Esophagus squamous epithelium (tissue), 5 donors: ENCODE measurements at regions not wholly inside any gene's neighbourhood (a gene's known extent, or its start where the extent isn't known, plus 50 kb on each side); places are given as distances from the start of the nearest gene placed in this dataset.
A peak's percentile ranks its signal among the peaks of the same experiment; 100 is the strongest.

Experiments used
- DNase-seq: peaks from one replicate; lab custom pipeline; 2025; lab: John Stamatoyannopoulos, UW
- H3K27ac ChIP-seq, 4 donors: fragments of 200-600 bp; sonication (generic); one replicate each; pipeline ENCODE4 v1.5.1; 2016 to 2019; ENCODE audit warnings: mild to moderate bottlenecking in 1 of 4
- H3K27me3 ChIP-seq, 4 donors: fragments of 200-600 bp; sonication (generic); 1 replicate in 3 of 4; 2 replicates in 1 of 4; pipeline versions ENCODE4 v1.5.1 to v1.6.0; 2017 to 2021; ENCODE audit warnings: antibody characterized with exemption in 1 of 4
- H3K36me3 ChIP-seq, 3 donors: fragments of 200-600 bp; sonication (generic); one replicate each; pipeline ENCODE4 v1.5.1; 2016 to 2019
- H3K4me1 ChIP-seq, 3 donors: fragments of 200-600 bp; sonication (generic); one replicate each; pipeline ENCODE4 v1.5.1; 2017 to 2019
- H3K4me3 ChIP-seq, 4 donors: fragments of 200-600 bp; sonication (generic); 1 replicate in 3 of 4; 2 replicates in 1 of 4; pipeline ENCODE4 v1.5.1; 2016 to 2019; ENCODE audit warnings: mild to moderate bottlenecking in 2 of 4, moderate library complexity in 1 of 4
- H3K9me3 ChIP-seq, 3 donors: fragments of 200-600 bp; sonication (generic); one replicate each; pipeline ENCODE4 v1.5.1; 2016 to 2019
- POLR2A ChIP-seq, 4 donors: fragments of 450-650 bp; IDR thresholded peaks; one replicate each; pipeline ENCODE4 v1.6.1; 2017; ENCODE audit warnings: antibody characterized with exemption in 4 of 4, mild to moderate bottlenecking in 4 of 4, moderate library complexity in 3 of 4
- WGBS, 2 donors: methylation state at CpG; one replicate each; pipeline ENCODE4 v1.1.5; 2018; 5-methylcytosine and 5-hydroxymethylcytosine counted together
- intact Hi-C: fragments of 100-400 bp; cut with DNase I; formaldehyde crosslinking; loops from one replicate; pipeline ENCODE4 v1.15.0; 2022
- TF ChIP-seq, protein P1 (sequence below), 6 experiments: fragments of 450-650 bp in 4 of 6; fragments of 200-600 bp in 2 of 6; sonication (generic) in 2 of 6; IDR thresholded peaks; one replicate each; pipeline ENCODE4 v1.5.1; 2016 to 2019; ENCODE audit warnings: antibody characterized with exemption in 6 of 6, mild to moderate bottlenecking in 4 of 6, moderate library complexity in 4 of 6
- donor health status: DM: yes; HTN: yes; CAD: no.

DNA sequence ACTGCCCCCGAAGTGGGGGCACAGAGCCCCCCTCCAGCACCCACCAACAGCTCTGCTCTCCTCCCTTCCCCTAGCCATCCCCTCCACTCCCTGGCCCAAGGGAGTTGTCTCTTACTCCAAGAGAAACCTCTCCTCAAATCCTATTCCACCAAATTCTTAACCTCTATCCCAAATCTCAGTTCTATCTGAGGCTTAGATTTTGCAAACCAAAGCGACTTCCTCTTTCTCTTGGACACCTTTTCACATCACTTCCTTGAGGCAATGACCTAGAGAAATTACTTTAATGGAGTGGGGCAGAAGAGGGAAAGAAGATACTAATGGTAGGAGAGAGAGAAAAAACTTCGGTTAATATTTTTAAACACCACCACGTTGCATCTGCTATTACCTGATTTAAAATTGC is 167.2 kb downstream of the SS18 start:
- H3K9me3 ChIP-seq = no peaks in the 10 kb centered on the region
- TF ChIP-seq, protein P1, sequence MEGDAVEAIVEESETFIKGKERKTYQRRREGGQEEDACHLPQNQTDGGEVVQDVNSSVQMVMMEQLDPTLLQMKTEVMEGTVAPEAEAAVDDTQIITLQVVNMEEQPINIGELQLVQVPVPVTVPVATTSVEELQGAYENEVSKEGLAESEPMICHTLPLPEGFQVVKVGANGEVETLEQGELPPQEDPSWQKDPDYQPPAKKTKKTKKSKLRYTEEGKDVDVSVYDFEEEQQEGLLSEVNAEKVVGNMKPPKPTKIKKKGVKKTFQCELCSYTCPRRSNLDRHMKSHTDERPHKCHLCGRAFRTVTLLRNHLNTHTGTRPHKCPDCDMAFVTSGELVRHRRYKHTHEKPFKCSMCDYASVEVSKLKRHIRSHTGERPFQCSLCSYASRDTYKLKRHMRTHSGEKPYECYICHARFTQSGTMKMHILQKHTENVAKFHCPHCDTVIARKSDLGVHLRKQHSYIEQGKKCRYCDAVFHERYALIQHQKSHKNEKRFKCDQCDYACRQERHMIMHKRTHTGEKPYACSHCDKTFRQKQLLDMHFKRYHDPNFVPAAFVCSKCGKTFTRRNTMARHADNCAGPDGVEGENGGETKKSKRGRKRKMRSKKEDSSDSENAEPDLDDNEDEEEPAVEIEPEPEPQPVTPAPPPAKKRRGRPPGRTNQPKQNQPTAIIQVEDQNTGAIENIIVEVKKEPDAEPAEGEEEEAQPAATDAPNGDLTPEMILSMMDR (IDR thresholded peaks at IDR 0.05) = no peak
- TF ChIP-seq POLR2A (IDR thresholded peaks at IDR 0.05) = no peak
- no peak overlapping the region for H3K27ac ChIP-seq
- no peak for DNase-seq
- H3K4me3 ChIP-seq = no peak overlapping the region
- no peaks in the 10 kb centered on the region for H3K4me1 ChIP-seq
- no peaks in the 10 kb centered on the region for H3K27me3 ChIP-seq
- 72 to 88% methylated on average over 3 to 4 of the region's 4 CpGs for WGBS, 2 donors
- intact Hi-C loops = no loop called here
- H3K36me3 ChIP-seq = no peaks in the 10 kb centered on the region

DNA sequence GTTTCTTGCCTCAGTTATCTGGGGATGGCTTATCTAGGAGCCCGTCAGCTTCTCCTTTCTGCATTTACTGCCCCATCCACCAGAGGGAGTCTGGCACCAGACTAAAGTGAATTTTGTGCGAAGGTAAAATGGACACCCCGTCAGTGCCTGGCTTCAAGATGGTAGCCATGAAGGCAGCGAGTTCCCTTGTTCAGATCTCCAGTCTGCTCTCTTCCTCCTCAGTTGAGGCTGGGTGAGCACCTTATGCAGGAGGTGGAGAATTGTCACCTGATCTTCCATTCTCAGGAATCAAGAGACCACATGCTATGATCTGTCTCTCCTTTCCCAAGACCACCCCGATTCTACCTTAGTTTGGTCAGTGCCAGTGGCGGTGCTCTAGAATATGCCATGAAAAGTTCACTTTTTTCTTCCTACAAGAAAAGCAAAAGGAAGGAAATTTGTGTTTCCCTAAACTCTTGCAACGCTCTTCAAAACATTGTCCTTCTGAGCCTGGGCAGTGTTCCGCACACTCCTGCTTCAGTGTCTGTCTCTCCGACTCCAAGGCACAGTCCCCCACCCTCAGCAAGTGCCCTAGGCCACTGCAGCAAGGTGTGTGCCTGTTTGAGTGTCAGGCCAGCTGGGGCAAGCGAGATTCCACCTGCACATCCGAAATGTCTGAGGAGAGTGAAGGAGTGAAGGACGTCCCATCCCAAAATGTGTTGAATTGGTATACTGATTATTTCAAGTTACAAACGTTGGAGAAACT is 168.6 kb downstream of the SS18 start:
- 89 to 94% methylated on average over 7 to 10 of the region's 13 CpGs for WGBS, 2 donors
- no peaks in the 10 kb centered on the region for H3K36me3 ChIP-seq
- H3K4me3 ChIP-seq = no peak overlapping the region
- DNase-seq = no peak
- H3K4me1 ChIP-seq = no peaks in the 10 kb centered on the region
- H3K9me3 ChIP-seq = no peaks in the 10 kb centered on the region
- H3K27ac ChIP-seq = no peak overlapping the region
- no peaks in the 10 kb centered on the region for H3K27me3 ChIP-seq
- intact Hi-C loops = no loop called here
- TF ChIP-seq, protein P1 (IDR thresholded peaks at IDR 0.05) = peak; percentile 13 to 59 (median 36)
- no peak for TF ChIP-seq POLR2A (IDR thresholded peaks at IDR 0.05)

DNA sequence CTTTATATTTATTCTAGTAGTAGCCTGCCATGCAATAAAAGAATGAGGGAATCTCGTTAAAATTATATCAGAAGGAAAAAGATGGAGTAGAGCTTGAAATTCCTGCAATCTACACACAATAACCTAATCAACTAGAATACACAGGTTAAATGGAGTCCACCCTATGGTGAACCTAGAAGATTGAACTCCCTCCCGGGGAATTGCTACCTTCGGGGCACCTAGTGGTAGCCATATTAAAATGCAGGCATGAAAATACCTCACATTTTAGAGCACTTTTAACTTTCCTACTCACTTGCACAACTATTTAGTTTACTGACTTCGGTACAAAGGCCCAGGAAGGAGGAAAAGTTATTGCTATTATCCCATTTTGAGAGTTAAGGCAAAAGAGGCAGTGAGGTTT is 174.5 kb downstream of the SS18 start:
- no peak for DNase-seq
- intact Hi-C loops = no loop called here
- no peaks in the 10 kb centered on the region for H3K4me1 ChIP-seq
- H3K4me3 ChIP-seq = no peak overlapping the region
- no peaks in the 10 kb centered on the region for H3K27me3 ChIP-seq
- no peaks in the 10 kb centered on the region for H3K9me3 ChIP-seq
- TF ChIP-seq, protein P1 (IDR thresholded peaks at IDR 0.05) = no peak
- no peak for TF ChIP-seq POLR2A (IDR thresholded peaks at IDR 0.05)
- H3K36me3 ChIP-seq = no peaks in the 10 kb centered on the region
- WGBS, 2 donors = 78% methylated on average over 4 of the region's 4 CpGs
- no peak overlapping the region for H3K27ac ChIP-seq

DNA sequence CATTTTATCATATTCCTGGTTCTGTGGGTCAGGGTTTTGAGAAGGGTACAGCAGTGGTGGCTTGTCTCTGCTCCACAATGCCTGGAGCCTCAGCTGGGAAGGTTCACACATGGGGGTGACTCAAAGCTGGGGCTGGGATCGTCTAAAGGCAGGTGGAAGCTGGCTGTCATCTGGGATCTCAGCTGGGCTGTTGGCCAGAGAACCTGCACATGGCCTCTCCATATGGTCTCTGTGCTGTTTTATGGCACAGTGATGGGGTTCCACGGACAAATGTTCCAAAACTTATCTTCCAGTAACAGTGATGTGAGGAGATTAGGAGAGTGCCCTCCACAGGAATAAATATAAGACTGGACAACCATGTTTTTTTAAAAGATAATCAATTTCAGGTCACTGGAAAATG is 191.4 kb downstream of the SS18 start:
- no peaks in the 10 kb centered on the region for H3K9me3 ChIP-seq
- no peaks in the 10 kb centered on the region for H3K27me3 ChIP-seq
- no peak for DNase-seq
- H3K4me1 ChIP-seq = no peaks in the 10 kb centered on the region
- no peak overlapping the region for H3K4me3 ChIP-seq
- intact Hi-C loops = no loop called here
- H3K27ac ChIP-seq = no peak overlapping the region
- H3K36me3 ChIP-seq = no peaks in the 10 kb centered on the region
- TF ChIP-seq, protein P1 (IDR thresholded peaks at IDR 0.05) = no peak
- TF ChIP-seq POLR2A (IDR thresholded peaks at IDR 0.05) = no peak
- WGBS, 2 donors = 37 to 48% methylated on average over 2 of the region's 2 CpGs

DNA sequence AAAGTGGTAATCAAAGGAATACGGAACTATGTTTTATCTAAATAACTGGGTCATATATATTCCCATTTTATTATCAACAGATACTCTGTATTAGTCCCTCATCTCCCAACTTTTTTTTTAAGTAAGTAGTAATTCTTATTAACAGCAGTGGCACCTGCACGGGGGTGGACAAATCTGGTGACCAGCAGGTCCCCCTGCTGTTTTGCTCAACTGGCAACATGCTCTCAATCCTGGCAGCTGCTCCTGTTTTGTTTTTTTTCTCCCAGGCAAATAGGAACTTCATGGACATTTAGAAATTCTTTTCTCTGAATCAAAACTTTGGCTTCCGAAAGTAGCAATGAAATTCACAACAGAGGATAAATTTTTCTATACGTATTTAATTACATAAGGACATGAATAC is 193.5 kb downstream of the SS18 start:
- H3K36me3 ChIP-seq = no peaks in the 10 kb centered on the region
- H3K4me1 ChIP-seq = no peaks in the 10 kb centered on the region
- no peaks in the 10 kb centered on the region for H3K9me3 ChIP-seq
- no peak overlapping the region for H3K27ac ChIP-seq
- no peak for DNase-seq
- WGBS, 2 donors = 60 to 75% methylated on average over 4 of the region's 4 CpGs
- H3K27me3 ChIP-seq = no peaks in the 10 kb centered on the region
- H3K4me3 ChIP-seq = no peak overlapping the region
- no peak for TF ChIP-seq POLR2A (IDR thresholded peaks at IDR 0.05)
- TF ChIP-seq, protein P1 (IDR thresholded peaks at IDR 0.05) = no peak
- intact Hi-C loops = no loop called here
